22Rv1 (cell line): ENCODE measurements at regions not wholly inside any gene's neighbourhood (a gene's known extent, or its start where the extent isn't known, plus 50 kb on each side); places are given as distances from the start of the nearest gene placed in this dataset.

ENCODE experiments used
- H3K27ac ChIP-seq: fragments of 450-650 bp; 2 replicates; pipeline ENCODE4 v1.5.1; 2017
- ZFX ChIP-seq: fragments of 450-650 bp; IDR thresholded peaks from 2 replicates; pipeline ENCODE4 v1.6.1; 2017; ENCODE audit warnings: antibody characterized with exemption, borderline replicate concordance
- TF ChIP-seq, protein P1 (sequence below): fragments of 450-650 bp; IDR thresholded peaks from 2 replicates; pipeline ENCODE4 v1.5.1; 2017; ENCODE audit warnings: mild to moderate bottlenecking

DNA sequence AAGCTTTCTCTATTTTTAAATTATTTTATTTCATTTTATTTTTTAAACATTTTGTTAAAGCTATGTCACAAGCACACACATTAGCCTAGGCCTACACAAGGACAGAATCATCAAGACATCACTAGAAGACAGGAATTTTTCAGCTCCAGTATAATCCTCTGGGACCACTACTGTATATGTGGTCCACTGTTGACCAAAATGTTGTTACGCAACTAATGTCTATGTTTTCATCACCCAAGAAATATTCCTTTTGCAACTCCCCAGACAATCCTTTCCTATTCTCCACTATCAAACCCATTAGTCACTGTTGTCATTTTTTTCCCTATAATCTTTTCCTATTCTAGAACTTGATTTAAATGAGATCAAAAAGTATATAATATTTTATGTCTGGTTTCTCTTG is 2371.7 kb upstream of the C9orf72 start:
- H3K27ac ChIP-seq: no peak overlapping the region
- no peak for TF ChIP-seq ZFX
- TF ChIP-seq, protein P1, sequence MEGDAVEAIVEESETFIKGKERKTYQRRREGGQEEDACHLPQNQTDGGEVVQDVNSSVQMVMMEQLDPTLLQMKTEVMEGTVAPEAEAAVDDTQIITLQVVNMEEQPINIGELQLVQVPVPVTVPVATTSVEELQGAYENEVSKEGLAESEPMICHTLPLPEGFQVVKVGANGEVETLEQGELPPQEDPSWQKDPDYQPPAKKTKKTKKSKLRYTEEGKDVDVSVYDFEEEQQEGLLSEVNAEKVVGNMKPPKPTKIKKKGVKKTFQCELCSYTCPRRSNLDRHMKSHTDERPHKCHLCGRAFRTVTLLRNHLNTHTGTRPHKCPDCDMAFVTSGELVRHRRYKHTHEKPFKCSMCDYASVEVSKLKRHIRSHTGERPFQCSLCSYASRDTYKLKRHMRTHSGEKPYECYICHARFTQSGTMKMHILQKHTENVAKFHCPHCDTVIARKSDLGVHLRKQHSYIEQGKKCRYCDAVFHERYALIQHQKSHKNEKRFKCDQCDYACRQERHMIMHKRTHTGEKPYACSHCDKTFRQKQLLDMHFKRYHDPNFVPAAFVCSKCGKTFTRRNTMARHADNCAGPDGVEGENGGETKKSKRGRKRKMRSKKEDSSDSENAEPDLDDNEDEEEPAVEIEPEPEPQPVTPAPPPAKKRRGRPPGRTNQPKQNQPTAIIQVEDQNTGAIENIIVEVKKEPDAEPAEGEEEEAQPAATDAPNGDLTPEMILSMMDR: no peak

- H3K27ac ChIP-seq: no peak overlapping the region
- no peak for TF ChIP-seq ZFX
- TF ChIP-seq, protein P1: no peak
Observed at GRCh38 chr9:29958469-29958868, 2385.2 kb upstream of the C9orf72 start.

- no peak overlapping the region for H3K27ac ChIP-seq
- TF ChIP-seq, protein P1: no peak
- no peak for TF ChIP-seq ZFX
Observed at GRCh38 chr9:29965834-29966233, 2392.6 kb upstream of the C9orf72 start.

DNA sequence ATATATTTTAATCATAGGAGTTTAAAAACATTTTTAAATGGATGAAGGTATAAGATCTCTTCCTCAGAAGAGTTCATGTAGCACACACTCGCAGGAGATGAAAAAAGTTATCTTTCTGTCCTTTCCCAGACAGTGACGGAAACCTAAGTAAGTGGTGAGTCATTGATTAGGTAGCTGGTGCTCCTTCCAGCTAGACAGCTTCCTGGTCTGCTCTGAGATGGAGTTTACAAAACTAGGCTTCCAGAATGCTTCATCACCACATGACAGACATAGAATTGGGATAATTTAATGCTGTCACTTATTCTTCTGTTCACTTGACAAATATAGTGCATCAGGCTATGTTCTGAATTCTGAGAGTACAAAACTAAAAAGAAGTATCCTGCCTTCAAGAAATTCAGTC is 2393.0 kb upstream of the C9orf72 start:
- H3K27ac ChIP-seq: no peak overlapping the region
- TF ChIP-seq, protein P1: no peak
- no peak for TF ChIP-seq ZFX

GRCh38 chr9:29968831-29969230 is 2395.6 kb upstream of the C9orf72 start:
- no peak overlapping the region for H3K27ac ChIP-seq
- TF ChIP-seq, protein P1: no peak
- no peak for TF ChIP-seq ZFX

- TF ChIP-seq, protein P1: no peak
- no peak for TF ChIP-seq ZFX
- H3K27ac ChIP-seq: no peak overlapping the region
Observed at GRCh38 chr9:29969408-29969807, 2396.1 kb upstream of the C9orf72 start.

- H3K27ac ChIP-seq: no peak overlapping the region
- TF ChIP-seq ZFX: no peak
- TF ChIP-seq, protein P1: no peak
Observed at GRCh38 chr9:29969856-29970647, 2396.8 kb upstream of the C9orf72 start.
